Activated naive CD8-positive, alpha-beta T cell treated with anti-CD3 and anti-CD28 coated beads for 36 hours (primary cell): ENCODE measurements at regions not wholly inside any gene's neighbourhood (a gene's known extent, or its start where the extent isn't known, plus 50 kb on each side); places are given as distances from the start of the nearest gene placed in this dataset.

Source experiments
- DNase-seq: peaks from one replicate; pipeline ENCODE4 v3.0.0; 2021
- H3K27ac Mint-ChIP-seq: one replicate; pipeline ENCODE4 v1.8.0; 2022; ENCODE audit warnings: mild to moderate bottlenecking, moderate library complexity, mixed read lengths
- H3K27me3 Mint-ChIP-seq: one replicate; pipeline ENCODE4 v1.8.0; 2022; ENCODE audit warnings: mild to moderate bottlenecking, mixed read lengths
- H3K36me3 Mint-ChIP-seq: one replicate; pipeline ENCODE4 v1.8.0; 2021; ENCODE audit warnings: mild to moderate bottlenecking, mixed read lengths
- H3K4me1 Mint-ChIP-seq: one replicate; pipeline ENCODE4 v1.8.0; 2021; ENCODE audit warnings: mixed read lengths
- H3K4me3 Mint-ChIP-seq: one replicate; pipeline ENCODE4 v1.8.0; 2022; ENCODE audit warnings: mild to moderate bottlenecking, moderate library complexity, mixed read lengths
- H3K9me3 Mint-ChIP-seq: one replicate; pipeline ENCODE4 v1.8.0; 2022; ENCODE audit warnings: mixed read lengths

DNA sequence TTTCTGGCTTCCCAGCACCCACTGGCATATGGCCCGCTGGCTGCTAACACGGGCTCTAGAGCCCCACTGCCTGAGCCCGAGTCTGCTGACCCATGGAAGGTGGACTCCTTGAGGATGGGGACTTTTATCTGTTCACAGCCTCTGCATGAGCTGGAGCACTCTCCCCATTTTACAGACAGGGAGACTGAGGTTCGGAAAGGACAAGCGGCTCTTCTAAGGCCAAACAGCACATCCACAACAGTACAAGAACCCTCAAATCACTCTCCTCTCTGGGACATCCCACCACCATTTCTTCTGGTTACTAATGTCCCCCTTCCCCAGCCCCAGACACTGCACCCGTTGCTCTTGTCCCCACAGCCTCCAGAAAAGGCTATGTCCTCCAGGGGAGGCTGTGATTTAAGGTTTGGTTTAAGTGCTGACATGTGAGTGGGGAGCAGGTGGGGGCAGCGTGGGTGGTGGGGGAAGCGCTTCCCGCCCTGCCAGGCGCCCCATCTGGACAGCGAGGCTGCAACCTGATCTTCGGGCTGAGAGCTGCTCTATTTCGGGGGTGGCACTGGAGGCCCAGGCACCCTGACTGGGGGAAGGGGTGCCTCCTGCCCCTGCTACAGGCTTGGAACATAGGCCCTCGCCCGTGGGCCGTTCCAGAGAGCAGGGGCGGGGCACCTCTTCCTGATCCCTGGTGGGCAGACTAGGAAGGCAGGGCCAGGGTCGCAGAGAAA, 104.8 kb upstream of the WNT4 start:
- no peak overlapping the region for H3K4me3 Mint-ChIP-seq
- no peaks in the 10 kb centered on the region for H3K36me3 Mint-ChIP-seq
- peaks cover 9% of the 10 kb centered on the region for H3K27me3 Mint-ChIP-seq
- DNase-seq = no peak
- H3K9me3 Mint-ChIP-seq = no peaks in the 10 kb centered on the region
- no peak overlapping the region for H3K27ac Mint-ChIP-seq
- no peaks in the 10 kb centered on the region for H3K4me1 Mint-ChIP-seq

DNA sequence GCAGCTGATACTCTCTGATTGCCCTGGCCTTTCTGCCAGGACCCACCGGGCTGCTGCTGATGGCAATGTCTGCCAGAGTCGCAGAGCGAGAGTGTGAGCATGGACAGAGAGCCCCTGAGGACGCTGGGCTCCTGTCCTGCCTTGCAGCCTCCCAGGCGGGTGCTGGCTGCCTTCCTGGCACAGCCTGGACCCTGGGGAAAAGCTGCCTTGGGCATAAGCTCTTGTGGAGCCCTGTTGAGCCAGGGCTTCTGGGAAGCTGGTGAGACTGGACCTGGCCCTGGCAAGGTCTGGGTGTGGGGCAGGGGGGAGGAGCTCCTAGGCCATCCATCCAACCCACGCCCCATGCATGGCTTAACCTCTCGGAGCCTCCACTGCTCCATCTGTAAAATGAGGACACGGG, 105.8 kb upstream of the WNT4 start:
- Mint-ChIP-seq H3K4me1 (no peaks in the 10 kb centered on the region), H3K4me3 (no peak overlapping the region), H3K27me3 (peaks cover 9% of the 10 kb centered on the region), H3K9me3 (no peaks in the 10 kb centered on the region), H3K27ac (no peak overlapping the region), H3K36me3 (no peaks in the 10 kb centered on the region)
- no peak for DNase-seq

DNA sequence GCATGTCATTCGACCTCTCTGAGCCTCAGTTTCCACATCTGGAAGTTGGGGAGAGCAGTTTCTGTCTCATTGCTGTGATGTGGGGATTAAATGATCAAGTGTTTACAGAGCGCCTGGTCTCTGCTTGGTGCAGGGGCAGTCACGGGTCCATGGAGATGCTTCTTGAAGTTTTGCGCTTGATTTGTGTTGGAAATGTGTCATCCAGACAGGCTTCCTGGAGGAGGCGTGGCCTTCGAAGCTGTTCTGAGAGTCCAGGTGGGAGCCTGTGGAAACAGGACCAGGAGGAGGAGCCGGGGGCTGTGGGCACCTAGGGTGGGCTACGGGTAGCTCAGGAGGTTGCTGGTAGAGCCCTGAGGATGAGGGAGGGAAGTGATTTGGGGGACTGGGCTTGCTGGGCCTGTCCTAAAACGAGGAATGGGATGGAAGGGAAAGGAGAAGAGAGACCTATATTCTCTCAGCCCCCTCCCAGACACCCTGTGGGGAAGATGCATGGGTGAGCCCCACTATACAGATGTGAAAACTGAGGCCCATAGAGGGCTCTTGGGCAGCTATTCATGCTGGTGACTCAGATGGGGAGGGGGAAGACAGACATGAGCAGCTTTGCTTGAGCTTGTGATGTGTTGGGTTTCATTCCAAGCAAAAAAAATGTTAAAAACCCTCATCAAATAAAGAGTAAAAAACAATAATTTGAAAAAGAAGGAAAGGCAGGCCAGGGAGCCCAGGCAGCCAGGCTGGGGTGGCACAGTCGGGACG, 107.2 kb upstream of the WNT4 start:
- Mint-ChIP-seq H3K4me3 (no peak overlapping the region), H3K36me3 (no peaks in the 10 kb centered on the region), H3K27ac (no peak overlapping the region), H3K27me3 (peaks cover 9% of the 10 kb centered on the region), H3K4me1 (no peaks in the 10 kb centered on the region), H3K9me3 (no peaks in the 10 kb centered on the region)
- DNase-seq = no peak

DNA sequence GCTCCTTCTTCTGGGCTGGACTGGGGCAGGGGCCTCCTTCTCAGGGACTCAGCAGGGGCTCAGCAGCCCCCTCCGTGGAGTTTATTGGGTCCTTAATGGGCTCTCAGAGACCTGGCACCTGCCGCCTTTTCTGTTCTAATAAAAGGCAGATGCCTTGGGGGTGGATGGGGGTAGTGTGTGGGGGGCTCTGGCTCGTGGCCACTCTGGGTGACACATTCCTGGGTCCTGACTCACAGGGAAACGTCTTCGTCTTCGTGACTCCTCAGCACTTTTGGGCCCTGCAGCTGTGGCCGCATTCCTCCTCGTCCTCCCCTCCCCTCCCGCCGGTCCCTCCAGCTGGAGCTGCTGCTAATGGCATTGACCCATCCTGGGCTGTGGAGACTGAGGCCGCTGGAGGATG, 107.8 kb upstream of the WNT4 start:
- peaks cover 9% of the 10 kb centered on the region for H3K27me3 Mint-ChIP-seq
- H3K4me1 Mint-ChIP-seq = no peaks in the 10 kb centered on the region
- no peak for DNase-seq
- no peaks in the 10 kb centered on the region for H3K36me3 Mint-ChIP-seq
- no peak overlapping the region for H3K27ac Mint-ChIP-seq
- no peaks in the 10 kb centered on the region for H3K9me3 Mint-ChIP-seq
- H3K4me3 Mint-ChIP-seq = no peak overlapping the region

DNA sequence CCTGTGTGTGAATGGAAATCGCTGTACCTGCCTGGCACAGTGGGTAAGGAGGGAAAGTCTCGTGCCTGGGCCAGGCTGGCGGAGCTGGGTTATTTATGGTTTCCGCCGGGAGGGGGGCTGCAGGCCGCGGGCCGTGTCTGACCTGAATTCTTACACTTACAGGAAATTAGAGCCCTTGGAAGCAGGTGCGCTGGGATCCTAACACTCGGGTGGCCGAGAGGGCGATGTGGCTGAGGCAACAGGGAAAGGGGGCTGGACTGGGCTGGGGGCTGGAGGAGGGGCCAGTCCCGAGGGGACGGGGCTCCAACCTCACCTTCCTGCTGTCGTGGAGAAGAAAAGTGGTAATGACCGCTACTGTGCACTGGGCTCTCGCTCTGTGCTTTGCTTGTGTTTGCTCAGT, 109.4 kb upstream of the WNT4 start:
- no peaks in the 10 kb centered on the region for H3K9me3 Mint-ChIP-seq
- H3K4me3 Mint-ChIP-seq = no peak overlapping the region
- H3K27ac Mint-ChIP-seq = no peak overlapping the region
- no peaks in the 10 kb centered on the region for H3K4me1 Mint-ChIP-seq
- peaks cover 9% of the 10 kb centered on the region for H3K27me3 Mint-ChIP-seq
- no peak for DNase-seq
- H3K36me3 Mint-ChIP-seq = no peaks in the 10 kb centered on the region

DNA sequence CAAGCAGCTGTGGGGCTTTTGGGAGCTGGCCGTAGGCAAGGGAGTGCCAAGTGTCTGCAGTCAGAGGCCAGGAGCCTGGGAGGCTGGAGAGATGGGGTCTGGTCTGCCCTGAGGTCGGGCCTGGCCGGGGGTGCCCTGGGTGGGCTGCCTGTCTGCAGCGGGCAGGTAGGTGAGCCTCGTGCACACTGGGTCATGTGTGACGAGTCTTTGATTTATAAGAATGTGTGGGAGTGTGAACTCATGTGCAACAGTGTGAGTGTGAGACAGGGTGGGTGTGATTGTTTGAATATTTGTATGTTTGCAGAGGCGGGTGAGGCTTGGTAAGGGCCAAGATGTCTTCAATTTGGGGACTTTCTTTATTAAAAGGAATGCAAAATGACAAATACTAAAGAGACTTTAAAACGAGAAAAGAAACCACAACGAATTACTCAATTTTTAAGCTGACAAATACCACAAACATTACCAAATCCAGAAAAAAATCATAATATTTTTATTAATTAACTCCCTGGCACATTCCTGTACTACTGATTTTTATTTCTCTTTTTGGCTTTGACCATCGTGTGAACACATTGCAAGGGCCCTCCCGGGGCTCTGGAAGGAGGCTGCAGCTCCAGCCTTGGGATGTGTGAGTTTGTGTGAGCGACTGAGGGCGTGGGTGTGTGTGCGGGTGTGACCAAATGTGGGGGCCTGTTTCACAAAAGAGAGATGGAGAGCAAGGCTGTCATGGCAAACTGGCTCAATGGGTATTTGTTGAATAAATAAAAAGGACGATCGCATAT, 110.3 kb upstream of the WNT4 start:
- Mint-ChIP-seq H3K36me3 (no peaks in the 10 kb centered on the region), H3K4me3 (no peak overlapping the region), H3K27ac (no peak overlapping the region), H3K27me3 (peaks cover 9% of the 10 kb centered on the region), H3K9me3 (no peaks in the 10 kb centered on the region), H3K4me1 (no peaks in the 10 kb centered on the region)
- DNase-seq = no peak

DNA sequence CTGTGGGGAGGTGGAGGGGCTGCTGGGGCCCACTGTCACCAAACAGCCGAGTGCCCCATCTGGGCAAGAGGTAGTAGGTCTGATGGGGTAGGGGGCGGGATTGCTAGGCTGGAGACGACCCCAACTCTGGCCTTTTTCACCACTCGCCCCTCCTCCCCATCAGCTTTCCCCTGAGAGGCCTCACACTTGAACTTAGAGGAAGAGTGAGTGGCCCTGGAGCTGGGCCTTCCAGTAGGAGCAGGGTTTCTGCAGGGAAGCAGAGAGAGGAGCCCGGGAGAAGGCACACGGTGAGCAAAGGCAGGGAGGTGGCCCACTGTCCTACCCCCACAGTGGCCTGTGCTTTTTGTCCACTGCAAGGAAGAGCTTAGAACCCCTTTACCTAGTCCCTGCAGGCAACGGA, 111.9 kb upstream of the WNT4 start:
- H3K36me3 Mint-ChIP-seq = no peaks in the 10 kb centered on the region
- H3K27me3 Mint-ChIP-seq = peaks cover 9% of the 10 kb centered on the region
- no peak overlapping the region for H3K4me3 Mint-ChIP-seq
- H3K4me1 Mint-ChIP-seq = no peaks in the 10 kb centered on the region
- H3K27ac Mint-ChIP-seq = no peak overlapping the region
- no peak for DNase-seq
- no peaks in the 10 kb centered on the region for H3K9me3 Mint-ChIP-seq

DNA sequence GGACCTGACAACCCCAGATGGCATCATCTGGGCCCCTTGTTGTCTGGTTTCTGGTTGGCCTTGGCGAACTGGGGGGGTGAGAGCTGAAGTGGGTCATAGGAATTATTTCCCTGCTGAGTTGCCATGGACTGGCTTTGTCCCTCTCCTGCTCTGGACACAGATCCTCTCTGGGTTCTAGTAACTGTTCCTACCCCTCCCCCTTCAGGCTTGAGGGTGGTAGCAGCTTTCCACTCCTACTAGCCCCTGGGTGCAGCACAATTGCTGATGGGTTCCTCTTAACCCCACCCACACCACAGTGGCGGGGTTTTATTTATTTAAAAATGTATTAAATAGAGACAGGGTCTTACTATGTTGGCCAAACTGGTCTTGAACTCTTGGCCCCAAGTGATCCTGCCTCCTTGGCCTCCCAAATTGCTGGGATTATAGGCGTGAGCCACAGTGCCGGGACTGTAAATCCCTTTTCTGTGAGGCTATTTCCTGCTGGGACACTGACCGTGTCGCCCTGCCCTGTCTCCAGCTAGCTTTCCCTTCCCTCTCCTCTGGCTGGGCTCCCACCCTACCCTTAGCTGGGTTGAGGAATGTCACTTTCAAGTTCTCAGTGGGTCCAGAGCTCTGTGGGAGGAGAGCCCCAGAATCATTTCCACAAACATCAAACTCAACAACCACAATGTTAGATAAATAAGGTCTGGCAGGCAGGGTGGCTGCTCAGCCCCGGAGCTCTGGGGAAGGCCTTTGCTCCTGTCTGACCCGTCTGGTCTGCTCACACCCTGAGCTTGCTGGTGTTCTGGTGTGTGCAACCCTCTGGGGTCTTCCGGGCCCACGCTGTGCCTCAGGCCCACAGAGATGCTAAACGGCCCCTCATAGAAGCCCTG, 112.7 kb upstream of the WNT4 start:
- Mint-ChIP-seq H3K4me1 (no peaks in the 10 kb centered on the region), H3K9me3 (no peaks in the 10 kb centered on the region), H3K36me3 (no peaks in the 10 kb centered on the region), H3K27me3 (peaks cover 9% of the 10 kb centered on the region), H3K27ac (no peak overlapping the region), H3K4me3 (no peak overlapping the region)
- no peak for DNase-seq

DNA sequence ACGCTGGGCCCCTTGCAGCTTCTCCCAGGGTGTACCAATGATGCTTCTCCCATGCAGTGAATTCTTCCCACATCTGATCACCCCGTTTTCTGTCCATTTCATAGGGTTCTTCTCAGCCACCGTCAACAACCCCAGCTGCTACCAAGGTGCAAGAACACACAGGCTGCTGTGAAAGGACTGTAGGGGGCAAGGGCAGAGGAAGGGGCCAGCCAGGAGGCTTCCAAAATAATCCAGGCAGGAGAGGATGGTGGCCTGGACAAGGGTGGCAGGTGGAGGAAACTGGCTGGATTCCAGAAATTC, 113.3 kb upstream of the WNT4 start:
- Mint-ChIP-seq H3K36me3 (no peaks in the 10 kb centered on the region), H3K9me3 (no peaks in the 10 kb centered on the region), H3K27ac (no peak overlapping the region), H3K27me3 (peaks cover 9% of the 10 kb centered on the region), H3K4me3 (no peak overlapping the region), H3K4me1 (no peaks in the 10 kb centered on the region)
- DNase-seq = no peak

DNA sequence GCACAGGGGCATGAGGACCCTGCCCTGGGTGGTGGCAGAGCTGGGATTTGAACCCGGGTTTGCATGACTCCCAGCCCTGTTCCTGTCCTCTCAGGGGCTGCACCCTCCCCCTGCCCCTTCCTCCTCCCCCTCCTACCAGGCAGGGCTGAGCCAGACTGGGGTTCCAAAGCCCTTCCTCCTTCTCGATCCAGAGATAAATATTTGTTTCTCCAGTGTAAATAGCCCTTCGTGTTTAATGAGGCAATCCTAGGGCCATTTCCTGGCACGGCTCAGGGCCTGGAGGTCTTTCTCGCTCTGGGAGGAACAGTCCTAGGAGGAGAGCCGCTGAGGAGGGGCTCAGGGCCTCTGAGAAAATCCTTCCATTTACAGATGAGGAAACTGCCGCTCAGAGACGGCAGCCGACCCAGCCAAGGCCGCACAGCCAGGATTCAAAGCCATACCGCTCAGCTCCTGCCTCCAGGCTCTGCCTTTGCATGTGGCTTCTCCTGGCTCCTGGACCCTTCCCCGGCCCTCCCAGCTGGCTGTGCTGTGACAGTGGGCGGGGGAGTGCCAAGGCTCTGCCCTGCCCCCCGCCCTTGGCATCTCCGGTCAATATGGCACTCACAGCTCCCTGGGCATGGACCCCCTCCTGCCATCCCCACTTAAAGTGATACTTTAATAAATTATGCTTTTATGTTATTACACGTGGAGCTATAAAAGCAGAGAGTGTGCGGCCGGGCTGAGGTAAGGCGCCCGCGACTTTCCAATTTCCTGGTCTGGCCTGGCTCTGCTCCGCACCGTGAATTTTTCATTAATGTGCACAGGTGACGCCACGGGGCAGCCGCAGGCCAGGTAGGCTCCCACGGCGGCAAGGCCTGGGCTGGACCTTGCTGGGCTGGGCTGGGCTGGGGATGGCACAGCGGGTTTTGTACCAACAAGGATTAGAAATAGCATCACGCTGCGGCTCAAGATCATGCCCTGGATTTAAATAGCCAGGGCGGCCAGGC, 114.7 kb upstream of the WNT4 start:
- no peaks in the 10 kb centered on the region for H3K36me3 Mint-ChIP-seq
- H3K4me1 Mint-ChIP-seq = no peaks in the 10 kb centered on the region
- H3K27me3 Mint-ChIP-seq = peaks cover under 1% of the 10 kb centered on the region
- H3K4me3 Mint-ChIP-seq = no peak overlapping the region
- no peak overlapping the region for H3K27ac Mint-ChIP-seq
- no peaks in the 10 kb centered on the region for H3K9me3 Mint-ChIP-seq
- no peak for DNase-seq

DNA sequence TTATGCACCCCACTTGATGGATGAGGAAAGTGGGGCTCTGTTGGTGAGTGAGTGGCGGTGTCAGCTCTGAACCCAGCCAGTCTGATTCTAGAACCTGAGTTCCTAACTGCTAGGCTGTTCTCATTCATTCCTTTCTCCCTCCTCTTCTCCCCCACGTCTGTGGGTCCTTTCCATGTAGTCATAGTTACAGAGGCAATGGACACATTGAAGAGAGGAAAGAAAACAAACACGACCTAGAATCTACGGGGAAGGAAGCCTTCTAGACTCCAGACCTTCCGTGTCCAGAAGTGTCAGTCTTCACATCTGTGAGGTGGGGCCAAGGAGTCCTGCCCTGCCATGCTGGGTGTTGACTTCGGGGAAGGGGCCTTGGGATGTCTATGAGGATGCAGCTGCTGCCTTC, 115.8 kb upstream of the WNT4 start:
- no peaks in the 10 kb centered on the region for H3K27me3 Mint-ChIP-seq
- H3K4me1 Mint-ChIP-seq = no peaks in the 10 kb centered on the region
- DNase-seq = no peak
- H3K9me3 Mint-ChIP-seq = no peaks in the 10 kb centered on the region
- no peak overlapping the region for H3K27ac Mint-ChIP-seq
- H3K4me3 Mint-ChIP-seq = no peak overlapping the region
- no peaks in the 10 kb centered on the region for H3K36me3 Mint-ChIP-seq

DNA sequence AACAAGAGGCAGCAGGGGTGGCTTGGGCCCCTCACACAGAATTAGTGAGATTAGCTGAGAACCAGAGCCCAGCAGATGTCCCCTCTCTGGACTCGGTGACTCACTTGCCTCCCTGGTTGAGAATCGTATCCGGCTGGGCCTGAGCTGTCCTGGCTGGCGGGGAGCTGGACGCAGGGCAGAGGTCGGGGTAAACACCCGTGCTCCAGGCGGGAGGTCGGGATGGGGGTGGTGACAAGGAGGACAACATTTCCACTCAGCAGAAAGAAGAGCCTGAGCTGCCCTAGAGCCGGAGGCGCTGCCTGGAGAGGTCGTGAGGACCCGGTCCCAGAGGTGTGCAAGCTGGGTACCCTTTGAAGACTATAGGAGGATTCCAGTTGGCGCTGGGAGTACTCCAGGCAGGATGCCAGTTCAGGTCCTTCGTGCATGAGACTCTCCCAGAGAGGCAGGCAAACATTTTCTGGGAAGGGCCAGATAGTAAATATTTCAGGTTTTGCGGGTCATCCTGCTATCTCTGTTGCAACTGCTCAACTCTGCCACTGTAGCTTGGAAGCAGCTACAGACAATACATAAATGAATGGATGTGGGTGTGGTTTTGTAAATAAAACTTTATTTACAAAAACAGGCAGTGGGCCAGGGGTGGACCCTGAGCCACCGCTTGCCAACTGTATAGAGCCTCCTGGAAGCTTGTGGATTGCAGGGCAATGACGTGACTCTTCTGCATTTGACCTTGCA, 116.8 kb upstream of the WNT4 start:
- Mint-ChIP-seq H3K4me3 (no peak overlapping the region), H3K9me3 (no peaks in the 10 kb centered on the region), H3K27ac (no peak overlapping the region), H3K36me3 (no peaks in the 10 kb centered on the region), H3K27me3 (peaks cover 4% of the 10 kb centered on the region), H3K4me1 (no peaks in the 10 kb centered on the region)
- DNase-seq = no peak

DNA sequence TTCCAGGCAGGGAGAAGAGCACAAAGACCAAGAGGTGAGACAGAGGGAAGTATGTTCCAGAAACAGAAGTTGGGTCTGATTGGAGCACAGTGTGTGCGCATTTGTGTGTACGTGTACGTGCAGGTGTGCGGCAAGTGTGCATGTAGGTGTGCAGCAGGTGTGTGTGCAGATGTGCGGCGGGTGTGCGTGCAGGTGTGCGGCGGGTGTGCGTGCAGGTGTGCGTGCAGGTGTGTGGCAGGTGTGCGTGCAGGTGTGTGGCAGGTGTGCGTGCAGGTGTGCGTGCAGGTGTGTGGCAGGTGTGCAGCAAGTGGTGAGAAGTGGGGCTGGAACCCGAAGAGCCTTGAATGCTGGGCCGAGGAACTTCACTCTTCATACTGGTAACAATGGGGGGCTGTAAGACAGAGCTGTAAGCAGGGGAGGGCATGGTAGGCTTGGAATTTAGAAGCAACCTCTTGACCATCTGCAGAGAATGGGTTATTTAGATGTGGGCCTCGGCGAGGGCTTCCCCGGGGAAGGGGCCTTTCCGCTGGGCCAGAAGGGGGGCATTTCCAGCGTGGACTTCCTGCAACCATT, 118.0 kb upstream of the WNT4 start:
- no peak overlapping the region for H3K4me3 Mint-ChIP-seq

More for the DNA sequence above, 118.0 kb upstream of the WNT4 start:
- H3K27ac Mint-ChIP-seq = no peak overlapping the region
- H3K9me3 Mint-ChIP-seq = no peaks in the 10 kb centered on the region
- H3K36me3 Mint-ChIP-seq = no peaks in the 10 kb centered on the region
- H3K4me1 Mint-ChIP-seq = no peaks in the 10 kb centered on the region
- no peak for DNase-seq
- H3K27me3 Mint-ChIP-seq = peaks cover 7% of the 10 kb centered on the region
